A549 (cell line): ENCODE measurements at regions not wholly inside any gene's neighbourhood (a gene's known extent, or its start where the extent isn't known, plus 50 kb on each side); places are given as distances from the start of the nearest gene placed in this dataset.
"Not testable (repeated sequence)": the region's sequence is repeated elsewhere in the genome, so short reads cannot be mapped to it uniquely, and the experiment has no call there.

Experiments
- CBX2 ChIP-seq: fragments of 200-600 bp; sonication (generic); IDR thresholded peaks from 2 replicates; pipeline ENCODE4 v1.6.1; 2016; ENCODE audit warnings: low read depth, mild to moderate bottlenecking, borderline replicate concordance
- ESRRA ChIP-seq: fragments of 150-350 bp; IDR thresholded peaks from 2 replicates; pipeline ENCODE4 v1.6.1; 2014; ENCODE audit warnings: mild to moderate bottlenecking, low read length, borderline replicate concordance
- HEYL ChIP-seq: fragments of 250-450 bp; sonication (Bioruptor Pico); IDR thresholded peaks from 2 replicates; pipeline ENCODE4 v1.8.0; 2021; ENCODE audit warnings: mild to moderate bottlenecking, moderate library complexity
- MAFK ChIP-seq: fragments of 450-650 bp; IDR thresholded peaks from 2 replicates; pipeline ENCODE4 v1.6.1; 2014; ENCODE audit not compliant: partially characterized antibody
- RAD21 ChIP-seq, 2 experiments: fragments of >200 bp in 1 of 2; sonication (Bioruptor Twin) in 1 of 2; formaldehyde crosslinking in 1 of 2; IDR thresholded peaks in 1 of 2; conservative IDR thresholded peaks in 1 of 2; 2 replicates in 1 of 2; 3 replicates in 1 of 2; pipeline ENCODE4 v1.6.1; 2012 to 2018; ENCODE audit warnings: inconsistent platforms in 1 of 2
- SMC3 ChIP-seq: fragments of >200 bp; sonication (Bioruptor Twin); formaldehyde crosslinking; IDR thresholded peaks from 3 replicates; pipeline ENCODE4 v1.6.1; 2018; ENCODE audit warnings: inconsistent platforms
- TP53 ChIP-seq: fragments of 250-450 bp; sonication (Bioruptor Pico); IDR thresholded peaks from 2 replicates; pipeline ENCODE4 v1.5.0; 2021; ENCODE audit warnings: mild to moderate bottlenecking, moderate library complexity
- ZFP36 ChIP-seq: fragments of 450-650 bp; IDR thresholded peaks from 2 replicates; pipeline ENCODE4 v1.6.1; 2014; ENCODE audit warnings: borderline replicate concordance; ENCODE audit not compliant: partially characterized antibody
- TF ChIP-seq, protein P1 (sequence below): fragments of >200 bp; sonication (Bioruptor Twin); formaldehyde crosslinking; IDR thresholded peaks from 3 replicates; pipeline ENCODE4 v1.5.1; 2016
- TF ChIP-seq, protein P2 (sequence below): fragments of 150-350 bp; IDR thresholded peaks from 2 replicates; pipeline ENCODE4 v1.6.1; 2014; ENCODE audit warnings: low read depth, mild to moderate bottlenecking, low read length

DNA sequence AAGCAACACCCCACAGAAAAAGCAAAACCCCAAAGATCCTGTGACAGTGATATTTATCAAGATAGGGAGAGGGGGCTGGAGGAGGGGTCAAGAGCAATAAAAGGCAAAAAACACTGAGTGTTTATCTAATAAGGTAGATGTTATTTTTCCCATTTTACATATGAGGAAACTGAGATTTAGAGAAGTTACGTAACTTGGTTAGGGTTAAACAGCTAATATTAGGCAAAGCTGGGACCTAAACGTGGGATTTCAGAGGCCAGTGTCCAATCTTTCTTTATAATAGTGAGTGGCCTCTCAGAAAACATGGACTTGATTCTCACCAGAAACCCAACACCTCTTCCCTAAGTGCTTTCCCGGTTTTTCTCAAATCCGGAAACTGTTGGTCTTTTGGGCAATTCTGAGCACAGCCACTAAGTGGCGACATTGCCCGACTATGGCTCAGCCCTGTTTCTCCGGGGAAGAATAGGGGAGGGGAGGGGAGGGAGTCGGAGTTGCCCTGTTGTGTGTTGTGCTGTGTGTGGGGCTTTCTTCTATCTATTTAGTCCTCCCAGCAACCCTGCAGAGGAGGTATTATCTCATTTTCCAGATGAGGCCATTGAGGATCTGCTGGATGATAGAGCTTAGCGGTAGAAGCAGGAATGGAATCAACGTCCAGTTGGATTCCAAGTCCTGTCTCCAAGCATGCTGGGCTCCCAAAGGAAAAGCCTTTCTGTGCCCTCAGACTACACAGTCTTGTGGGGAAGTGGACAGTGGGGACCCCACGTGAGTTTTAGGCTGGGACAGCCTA is 58.7 kb upstream of the ETV3 start:
- not testable (repeated sequence) for TF ChIP-seq TP53 (CRISPR knock-in tag); ZFP36; CBX2; MAFK; SMC3; HEYL (CRISPR knock-in tag); ESRRA
- TF ChIP-seq, protein P1, sequence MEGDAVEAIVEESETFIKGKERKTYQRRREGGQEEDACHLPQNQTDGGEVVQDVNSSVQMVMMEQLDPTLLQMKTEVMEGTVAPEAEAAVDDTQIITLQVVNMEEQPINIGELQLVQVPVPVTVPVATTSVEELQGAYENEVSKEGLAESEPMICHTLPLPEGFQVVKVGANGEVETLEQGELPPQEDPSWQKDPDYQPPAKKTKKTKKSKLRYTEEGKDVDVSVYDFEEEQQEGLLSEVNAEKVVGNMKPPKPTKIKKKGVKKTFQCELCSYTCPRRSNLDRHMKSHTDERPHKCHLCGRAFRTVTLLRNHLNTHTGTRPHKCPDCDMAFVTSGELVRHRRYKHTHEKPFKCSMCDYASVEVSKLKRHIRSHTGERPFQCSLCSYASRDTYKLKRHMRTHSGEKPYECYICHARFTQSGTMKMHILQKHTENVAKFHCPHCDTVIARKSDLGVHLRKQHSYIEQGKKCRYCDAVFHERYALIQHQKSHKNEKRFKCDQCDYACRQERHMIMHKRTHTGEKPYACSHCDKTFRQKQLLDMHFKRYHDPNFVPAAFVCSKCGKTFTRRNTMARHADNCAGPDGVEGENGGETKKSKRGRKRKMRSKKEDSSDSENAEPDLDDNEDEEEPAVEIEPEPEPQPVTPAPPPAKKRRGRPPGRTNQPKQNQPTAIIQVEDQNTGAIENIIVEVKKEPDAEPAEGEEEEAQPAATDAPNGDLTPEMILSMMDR, result peak; percentile 36
- peak; percentile 38 to 44; a peak in 4 of 5 replicates for TF ChIP-seq RAD21 (conservative IDR thresholded peaks at IDR 0.05 in 1 of 2, IDR thresholded peaks at IDR 0.05 in 1 of 2)
- TF ChIP-seq, protein P2, sequence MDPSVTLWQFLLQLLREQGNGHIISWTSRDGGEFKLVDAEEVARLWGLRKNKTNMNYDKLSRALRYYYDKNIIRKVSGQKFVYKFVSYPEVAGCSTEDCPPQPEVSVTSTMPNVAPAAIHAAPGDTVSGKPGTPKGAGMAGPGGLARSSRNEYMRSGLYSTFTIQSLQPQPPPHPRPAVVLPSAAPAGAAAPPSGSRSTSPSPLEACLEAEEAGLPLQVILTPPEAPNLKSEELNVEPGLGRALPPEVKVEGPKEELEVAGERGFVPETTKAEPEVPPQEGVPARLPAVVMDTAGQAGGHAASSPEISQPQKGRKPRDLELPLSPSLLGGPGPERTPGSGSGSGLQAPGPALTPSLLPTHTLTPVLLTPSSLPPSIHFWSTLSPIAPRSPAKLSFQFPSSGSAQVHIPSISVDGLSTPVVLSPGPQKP, result not testable (repeated sequence)
